LNCaP clone FGC (cell line): ENCODE measurements at regions not wholly inside any gene's neighbourhood (a gene's known extent, or its start where the extent isn't known, plus 50 kb on each side); places are given as distances from the start of the nearest gene placed in this dataset.
"Not testable (repeated sequence)": the region's sequence is repeated elsewhere in the genome, so short reads cannot be mapped to it uniquely, and the experiment has no call there.

ENCODE experiments used
- DNase-seq: peaks from one replicate; pipeline ENCODE4 v3.0.0-alpha.2; 2011; ENCODE audit warnings: low read depth
- H3K4me3 ChIP-seq: 2 replicates; pipeline ENCODE4 v1.5.1; 2011; ENCODE audit warnings: mild to moderate bottlenecking, low read depth, low read length, control low read depth
- TF ChIP-seq, protein P1 (sequence below): IDR thresholded peaks from 2 replicates; pipeline ENCODE4 v1.5.1; 2012; ENCODE audit warnings: mild to moderate bottlenecking; ENCODE audit not compliant: control insufficient read depth, insufficient read depth; ENCODE audit errors: extremely low read depth

DNA sequence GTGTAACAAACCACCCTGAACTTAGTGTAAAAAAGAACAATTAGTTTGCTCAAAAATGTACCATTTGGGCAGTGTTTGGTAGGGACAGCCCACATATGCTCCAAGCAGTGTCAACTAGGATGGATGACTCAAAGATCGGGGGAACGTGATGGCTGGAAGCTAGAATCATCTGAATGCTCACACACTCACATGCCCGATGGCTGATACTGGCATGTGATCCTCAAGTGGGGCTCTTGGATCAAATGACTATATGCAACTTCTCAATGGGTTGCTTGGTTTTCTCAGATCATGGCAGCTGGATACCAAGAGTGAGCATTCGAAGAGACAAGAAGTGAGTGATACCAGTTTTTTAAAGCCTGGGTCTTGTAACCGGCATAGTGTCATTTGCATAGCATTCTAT, 335.9 kb upstream of the KCNMB2 start:
- TF ChIP-seq, protein P1, sequence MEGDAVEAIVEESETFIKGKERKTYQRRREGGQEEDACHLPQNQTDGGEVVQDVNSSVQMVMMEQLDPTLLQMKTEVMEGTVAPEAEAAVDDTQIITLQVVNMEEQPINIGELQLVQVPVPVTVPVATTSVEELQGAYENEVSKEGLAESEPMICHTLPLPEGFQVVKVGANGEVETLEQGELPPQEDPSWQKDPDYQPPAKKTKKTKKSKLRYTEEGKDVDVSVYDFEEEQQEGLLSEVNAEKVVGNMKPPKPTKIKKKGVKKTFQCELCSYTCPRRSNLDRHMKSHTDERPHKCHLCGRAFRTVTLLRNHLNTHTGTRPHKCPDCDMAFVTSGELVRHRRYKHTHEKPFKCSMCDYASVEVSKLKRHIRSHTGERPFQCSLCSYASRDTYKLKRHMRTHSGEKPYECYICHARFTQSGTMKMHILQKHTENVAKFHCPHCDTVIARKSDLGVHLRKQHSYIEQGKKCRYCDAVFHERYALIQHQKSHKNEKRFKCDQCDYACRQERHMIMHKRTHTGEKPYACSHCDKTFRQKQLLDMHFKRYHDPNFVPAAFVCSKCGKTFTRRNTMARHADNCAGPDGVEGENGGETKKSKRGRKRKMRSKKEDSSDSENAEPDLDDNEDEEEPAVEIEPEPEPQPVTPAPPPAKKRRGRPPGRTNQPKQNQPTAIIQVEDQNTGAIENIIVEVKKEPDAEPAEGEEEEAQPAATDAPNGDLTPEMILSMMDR: no peak
- no peak overlapping the region for H3K4me3 ChIP-seq
- DNase-seq: no peak

DNA sequence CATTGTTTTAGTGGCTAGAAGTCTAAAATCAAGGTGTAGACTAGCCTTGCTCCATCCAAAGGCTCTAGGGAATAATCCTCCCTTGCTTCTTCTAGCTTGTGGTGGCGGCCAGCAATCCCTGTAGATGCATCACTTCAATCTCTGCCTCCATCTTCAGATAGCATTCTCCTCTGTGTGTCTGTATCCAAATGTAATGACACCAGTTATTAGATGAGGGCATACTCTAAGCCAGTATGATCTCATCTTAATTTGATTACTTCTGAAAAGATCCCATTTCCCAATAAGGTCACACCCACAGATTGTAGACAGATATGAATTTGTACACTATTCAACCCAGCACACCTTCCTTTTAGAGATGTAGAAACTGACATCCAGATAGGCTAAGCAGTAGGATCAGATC, 334.5 kb upstream of the KCNMB2 start:
- DNase-seq: no peak
- TF ChIP-seq, protein P1: no peak
- no peak overlapping the region for H3K4me3 ChIP-seq

DNA sequence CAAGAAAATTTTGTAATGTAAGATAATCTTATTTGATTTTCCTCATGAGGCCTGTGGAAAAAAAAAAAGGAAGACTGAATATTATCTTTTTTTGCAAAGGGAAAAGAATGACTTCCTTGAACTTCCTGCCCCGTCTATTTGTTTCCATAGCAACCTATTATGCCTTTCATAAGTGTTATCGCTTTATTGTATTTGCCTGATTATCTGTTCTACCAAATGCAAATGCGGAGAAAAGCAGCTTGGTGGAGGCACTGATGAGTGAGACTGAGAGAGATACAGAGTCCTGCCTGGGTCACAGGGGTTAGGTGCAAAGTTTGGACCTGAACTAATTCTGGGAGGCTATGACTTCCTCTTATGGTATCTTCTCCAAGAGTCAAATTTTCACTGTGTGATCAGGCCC, 334.0 kb upstream of the KCNMB2 start:
- TF ChIP-seq, protein P1: no peak
- H3K4me3 ChIP-seq: no peak overlapping the region
- DNase-seq: no peak

DNA sequence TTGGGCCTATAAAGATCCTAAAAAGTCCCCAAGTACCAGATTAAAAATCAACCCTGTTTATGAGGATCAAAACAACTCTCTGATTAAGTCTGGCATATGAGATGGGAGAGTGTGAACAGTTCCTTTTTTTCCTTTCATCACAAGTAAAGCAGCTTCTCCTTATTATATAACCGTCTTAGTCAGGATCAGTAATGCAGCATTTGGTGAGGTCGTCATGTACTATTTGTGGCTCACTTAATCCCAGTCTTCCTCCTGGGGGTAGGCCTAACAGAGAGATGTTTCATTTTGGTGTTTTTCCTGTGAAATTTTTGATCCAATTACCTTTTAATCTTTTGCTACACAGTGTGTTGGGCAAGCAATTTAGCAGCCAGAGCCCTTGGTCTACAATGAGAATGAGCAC, 333.1 kb upstream of the KCNMB2 start:
- TF ChIP-seq, protein P1: no peak
- DNase-seq: no peak
- no peak overlapping the region for H3K4me3 ChIP-seq

DNA sequence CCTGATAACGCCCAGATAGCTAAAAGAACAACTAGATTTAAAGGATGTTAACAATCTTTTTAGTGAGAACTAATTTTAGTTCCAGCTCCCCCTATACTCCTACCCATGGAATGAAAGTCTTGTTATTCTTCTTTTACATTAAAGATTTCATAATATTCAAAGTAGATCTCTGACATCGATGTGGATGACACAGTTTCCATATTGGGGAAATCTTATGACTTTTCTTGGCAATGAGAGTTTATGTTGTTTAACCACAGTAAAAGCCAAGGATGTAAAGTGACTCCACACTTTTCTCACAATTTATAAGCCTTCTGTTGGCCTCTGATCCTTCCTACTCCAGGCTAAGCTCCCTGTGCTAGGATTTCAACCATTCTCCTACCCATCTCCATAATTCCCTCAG, 332.6 kb upstream of the KCNMB2 start:
- TF ChIP-seq, protein P1: no peak
- no peak for DNase-seq
- no peak overlapping the region for H3K4me3 ChIP-seq

DNA sequence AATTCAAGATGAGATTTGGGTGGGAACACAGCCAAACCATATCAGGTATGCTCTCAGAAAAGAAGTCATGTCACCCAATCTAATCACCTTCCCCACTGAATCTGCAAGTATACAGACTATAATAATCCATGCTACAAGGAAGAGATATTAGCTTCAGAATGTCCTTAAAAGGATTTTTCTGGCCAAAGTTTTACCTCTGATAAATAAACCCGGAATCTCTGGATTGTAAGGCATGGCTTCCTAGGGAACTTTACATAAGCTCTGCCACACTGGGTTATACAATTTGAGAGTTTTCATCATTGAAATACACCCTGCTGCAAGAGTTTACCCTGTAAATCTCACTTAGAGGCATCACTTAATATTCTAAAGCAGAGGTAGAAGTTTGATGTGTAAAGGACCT, 330.5 kb upstream of the KCNMB2 start:
- H3K4me3 ChIP-seq: no peak overlapping the region
- no peak for DNase-seq
- TF ChIP-seq, protein P1: no peak

DNA sequence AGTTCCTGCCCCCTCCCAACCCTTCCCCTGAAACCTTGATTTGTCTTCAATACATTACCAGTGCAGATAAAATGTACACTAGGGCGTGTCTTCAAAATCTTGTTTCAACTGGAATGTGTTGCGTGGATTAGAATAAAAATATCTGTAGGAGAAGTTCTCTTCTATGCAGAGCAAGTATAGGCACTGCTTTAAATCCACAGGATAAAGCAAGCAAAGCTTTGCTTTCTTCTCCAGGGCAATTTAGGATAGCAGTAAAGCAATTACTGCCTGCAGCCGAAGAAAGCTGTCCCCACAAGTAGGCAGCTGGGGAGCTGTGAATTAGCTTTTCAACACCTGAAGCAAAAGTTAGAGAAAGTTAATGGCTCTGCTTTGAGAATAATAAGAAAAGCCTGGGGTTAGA, 329.7 kb upstream of the KCNMB2 start:
- TF ChIP-seq, protein P1: no peak
- no peak for DNase-seq
- no peak overlapping the region for H3K4me3 ChIP-seq

DNA sequence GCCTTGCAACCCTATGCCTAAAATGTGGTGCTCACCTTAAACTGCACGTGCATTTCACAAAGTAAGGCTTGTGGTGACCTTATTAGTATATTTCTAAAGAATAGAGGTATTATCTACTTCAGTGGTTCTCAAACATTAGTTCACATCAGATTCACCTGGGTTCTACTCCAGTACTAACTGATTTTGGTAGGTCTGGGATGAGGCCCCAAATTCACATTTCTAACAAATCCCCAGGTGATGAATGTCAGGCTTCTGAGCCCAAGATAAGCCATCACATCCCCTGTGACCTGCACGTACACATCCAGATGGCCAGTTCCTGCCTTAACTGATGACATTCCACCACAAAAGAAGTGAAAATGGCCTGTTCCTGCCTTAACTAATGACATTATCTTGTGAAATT, 329.1 kb upstream of the KCNMB2 start:
- not testable (repeated sequence) for DNase-seq, H3K4me3 ChIP-seq

DNA sequence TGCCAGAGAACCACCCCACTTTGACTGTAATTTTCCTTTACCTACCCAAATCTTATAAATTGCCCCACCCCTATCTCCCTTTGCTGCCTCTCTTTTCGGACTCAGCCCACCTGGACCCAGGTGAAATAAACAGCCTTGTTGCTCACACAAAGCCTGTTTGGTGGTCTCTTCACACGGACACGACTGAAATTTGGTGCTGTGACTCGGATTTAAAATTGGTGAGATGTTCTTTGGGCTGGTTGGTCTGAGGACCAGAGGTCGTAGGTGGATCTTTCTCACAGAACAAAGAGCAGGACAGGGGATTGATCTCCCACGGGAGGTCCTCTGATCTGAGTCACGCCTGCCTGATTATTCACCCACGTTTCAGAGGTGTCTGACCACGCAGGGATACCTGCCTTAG, 328.6 kb upstream of the KCNMB2 start:
- H3K4me3 ChIP-seq, DNase-seq: not testable (repeated sequence)

DNA sequence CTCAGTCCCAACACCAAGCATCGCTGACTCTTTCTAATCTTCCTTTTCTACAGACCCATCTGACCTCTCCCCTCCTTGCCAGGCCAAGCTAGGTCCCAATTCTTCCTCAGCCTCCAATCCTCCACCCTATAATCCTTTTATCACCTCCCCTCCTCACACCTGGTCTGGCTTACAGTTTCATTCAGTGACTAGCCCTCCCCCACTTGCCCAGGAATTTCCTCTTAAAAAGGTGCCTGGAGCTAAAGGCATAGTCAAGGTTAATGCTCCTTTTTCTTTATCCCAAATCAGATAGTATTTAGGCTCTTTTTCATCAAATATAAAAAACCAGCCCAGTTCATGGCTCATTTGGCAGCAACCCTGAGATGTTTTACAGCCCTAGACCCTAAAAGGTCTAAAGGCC, 327.1 kb upstream of the KCNMB2 start:
- not testable (repeated sequence) for H3K4me3 ChIP-seq, DNase-seq

DNA sequence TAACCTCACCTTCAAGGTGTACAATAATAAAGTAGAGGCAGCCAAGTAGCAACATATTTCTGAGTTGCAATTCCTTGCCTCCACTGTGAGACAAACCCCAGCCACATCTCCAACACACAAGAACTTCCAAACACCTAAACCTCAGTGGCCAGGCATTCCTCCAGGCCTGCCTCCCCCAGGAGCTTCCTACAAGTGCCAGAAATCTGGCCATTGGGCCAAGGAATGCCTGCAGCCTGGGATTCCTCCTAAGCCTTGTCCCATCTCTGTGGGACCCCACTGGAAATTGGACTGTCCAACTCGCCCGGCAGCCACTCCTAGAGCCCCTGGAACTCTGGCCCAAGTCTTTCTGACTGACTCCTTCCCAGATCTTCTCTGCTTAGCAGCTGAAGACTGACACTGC, 326.6 kb upstream of the KCNMB2 start:
- not testable (repeated sequence) for H3K4me3 ChIP-seq, DNase-seq
